ENCODE measurements at regions not wholly inside any gene's neighbourhood (a gene's known extent, or its start where the extent isn't known, plus 50 kb on each side); places are given as distances from the start of the nearest gene placed in this dataset.
"Not testable (repeated sequence)": the region's sequence is repeated elsewhere in the genome, so short reads cannot be mapped to it uniquely, and the experiment has no call there.

DNA sequence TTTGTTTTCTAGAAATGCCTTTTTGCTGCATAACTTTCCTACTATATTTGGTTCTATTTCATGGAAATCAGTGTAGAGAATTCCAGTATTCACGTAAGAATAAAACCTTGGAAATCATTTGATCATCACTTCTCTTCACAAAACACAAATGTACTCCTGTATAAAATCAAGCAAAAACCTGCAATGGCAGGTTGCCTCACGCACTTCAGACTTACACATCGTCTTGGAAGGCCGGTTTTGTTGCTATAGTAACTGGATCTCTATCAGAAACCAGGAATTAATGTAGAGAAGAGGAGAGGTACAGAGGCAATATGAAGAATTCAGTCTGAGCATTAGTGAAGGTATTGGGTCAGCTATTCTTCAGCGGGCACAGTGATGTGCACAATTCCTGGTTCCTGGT is 370.7 kb upstream of the CYRIA start:
- no peaks in the 10 kb centered on the region for H3K27me3 Mint-ChIP-seq
- ATAC-seq (replicated peaks): no peak

GRCh38 chr2:17035010-17035409 is 369.4 kb upstream of the CYRIA start:
- no peak overlapping the region for H3K27ac Mint-ChIP-seq
- ATAC-seq (replicated peaks): no peak
- H3K9me3 Mint-ChIP-seq: no peaks in the 10 kb centered on the region
- H3K27me3 Mint-ChIP-seq: no peaks in the 10 kb centered on the region
- H3K4me1 Mint-ChIP-seq: no peaks in the 10 kb centered on the region
- no peak for DNase-seq
- no peaks in the 10 kb centered on the region for H3K36me3 Mint-ChIP-seq
- H3K4me3 Mint-ChIP-seq: no peak overlapping the region

More for the DNA sequence above, 370.7 kb upstream of the CYRIA start:
- no peak for DNase-seq
- H3K36me3 Mint-ChIP-seq: no peaks in the 10 kb centered on the region
- H3K4me1 Mint-ChIP-seq: no peaks in the 10 kb centered on the region
- H3K4me3 Mint-ChIP-seq: no peak overlapping the region
- H3K27ac Mint-ChIP-seq: no peak overlapping the region
- no peaks in the 10 kb centered on the region for H3K9me3 Mint-ChIP-seq

DNA sequence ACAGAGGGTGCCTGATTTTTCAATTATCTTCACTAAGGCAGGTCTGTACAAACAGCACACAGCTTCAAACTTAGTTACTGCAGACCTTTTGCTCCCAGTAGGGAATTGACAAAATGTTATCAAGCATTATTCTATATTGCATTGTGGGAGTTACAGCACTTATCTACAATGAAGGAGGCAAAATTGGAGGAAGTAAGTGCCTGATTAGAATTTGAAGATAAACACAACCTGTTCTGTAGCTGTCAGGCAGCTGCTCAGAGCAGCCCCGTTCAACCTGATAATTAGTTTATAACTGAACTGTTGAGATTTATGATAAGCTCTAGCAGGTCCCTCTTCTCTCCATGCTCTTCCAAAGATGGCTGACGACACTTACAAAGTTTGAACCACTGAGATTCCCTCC is 364.4 kb upstream of the CYRIA start:
- no peak overlapping the region for H3K27ac Mint-ChIP-seq
- ATAC-seq (replicated peaks) (no peak), DNase-seq (no peak)
- H3K4me3 Mint-ChIP-seq: no peak overlapping the region
- no peaks in the 10 kb centered on the region for H3K27me3 Mint-ChIP-seq
- no peaks in the 10 kb centered on the region for H3K9me3 Mint-ChIP-seq
- H3K4me1 Mint-ChIP-seq: no peaks in the 10 kb centered on the region
- no peaks in the 10 kb centered on the region for H3K36me3 Mint-ChIP-seq

DNA sequence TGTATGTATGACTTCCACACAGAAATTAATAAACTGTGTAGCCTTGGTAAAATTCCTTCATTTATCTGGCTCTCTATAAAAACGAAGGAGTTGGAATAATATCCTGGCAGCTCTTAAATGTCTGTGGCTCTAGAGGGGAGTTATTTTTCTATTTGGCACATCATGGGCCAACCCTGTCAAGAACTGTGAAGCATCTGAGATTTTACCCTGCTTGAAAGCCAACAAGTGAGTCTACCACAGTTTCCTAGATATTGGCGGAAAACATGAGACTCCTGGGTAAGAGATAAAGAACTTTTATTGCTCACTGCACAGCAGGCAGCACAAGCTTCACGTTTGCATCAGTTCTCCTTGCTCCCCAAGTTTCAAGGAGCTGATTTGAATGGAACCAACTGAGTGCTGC is 346.7 kb upstream of the CYRIA start:
- Mint-ChIP-seq H3K4me3 (no peak overlapping the region), H3K27ac (no peak overlapping the region), H3K9me3 (peaks cover 0 to 2% of the 10 kb centered on the region in 2 donors), H3K27me3 (no peaks in the 10 kb centered on the region), H3K36me3 (no peaks in the 10 kb centered on the region), H3K4me1 (no peaks in the 10 kb centered on the region)
- no peak for DNase-seq
- no peak for ATAC-seq (replicated peaks)

GRCh38 chr2:17010104-17010503 is 344.5 kb upstream of the CYRIA start:
- ATAC-seq (replicated peaks) (no peak), DNase-seq (no peak)
- Mint-ChIP-seq H3K27me3 (no peaks in the 10 kb centered on the region), H3K9me3 (no peaks in the 10 kb centered on the region), H3K36me3 (no peaks in the 10 kb centered on the region), H3K4me3 (no peak overlapping the region), H3K27ac (no peak overlapping the region), H3K4me1 (no peaks in the 10 kb centered on the region)

- Mint-ChIP-seq H3K36me3 (peaks cover 0 to 6% of the 10 kb centered on the region in 2 donors), H3K9me3 (peaks cover 6 to 15% of the 10 kb centered on the region in 2 donors), H3K27ac (no peak overlapping the region), H3K27me3 (no peaks in the 10 kb centered on the region), H3K4me3 (no peak overlapping the region), H3K4me1 (no peaks in the 10 kb centered on the region)
- ATAC-seq (replicated peaks) (no peak), DNase-seq (no peak)
Measured at GRCh38 chr2:17000184-17000482, 334.5 kb upstream of the CYRIA start.

- Mint-ChIP-seq H3K27me3 (no peaks in the 10 kb centered on the region), H3K27ac (no peak overlapping the region), H3K4me1 (no peaks in the 10 kb centered on the region), H3K36me3 (peaks cover 0 to 6% of the 10 kb centered on the region in 2 donors), H3K4me3 (no peak overlapping the region), H3K9me3 (peaks cover 8 to 18% of the 10 kb centered on the region in 2 donors)
- ATAC-seq (replicated peaks) (no peak), DNase-seq (no peak)
Measured at GRCh38 chr2:16999347-17000183, 333.9 kb upstream of the CYRIA start.

- Mint-ChIP-seq H3K4me3 (no peak overlapping the region), H3K4me1 (no peaks in the 10 kb centered on the region), H3K9me3 (no peaks in the 10 kb centered on the region), H3K27ac (no peak overlapping the region), H3K36me3 (no peaks in the 10 kb centered on the region), H3K27me3 (no peaks in the 10 kb centered on the region)
- DNase-seq (no peak), ATAC-seq (replicated peaks) (no peak)
Measured at GRCh38 chr2:16978301-16978700, 312.7 kb upstream of the CYRIA start.

DNA sequence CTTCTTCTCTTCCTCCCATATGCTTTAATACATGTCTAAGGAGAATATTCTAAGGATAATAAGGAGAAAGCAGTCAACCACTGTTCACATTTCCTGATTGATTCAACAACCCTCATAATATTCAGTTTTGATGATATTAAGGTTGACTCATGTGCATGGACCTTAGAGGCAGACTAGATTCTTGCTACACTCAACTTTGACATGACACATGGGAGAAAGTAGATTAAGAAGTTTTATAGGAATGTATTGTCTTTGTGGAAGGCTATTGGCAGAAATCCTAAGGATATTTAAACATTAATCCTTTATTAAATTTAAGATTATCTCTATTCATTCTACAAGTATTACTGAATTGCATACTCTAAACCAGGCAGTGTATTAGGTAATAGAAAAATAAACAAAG is 309.1 kb upstream of the CYRIA start:
- Mint-ChIP-seq H3K27ac (no peak overlapping the region), H3K4me1 (peaks cover 0 to 2% of the 10 kb centered on the region in 2 donors), H3K4me3 (no peak overlapping the region), H3K9me3 (peaks cover 0 to 1% of the 10 kb centered on the region in 2 donors), H3K36me3 (no peaks in the 10 kb centered on the region), H3K27me3 (no peaks in the 10 kb centered on the region)
- ATAC-seq (replicated peaks): no peak
- no peak for DNase-seq

- ATAC-seq (replicated peaks) (no peak), DNase-seq (no peak)
- Mint-ChIP-seq H3K27ac (no peak overlapping the region), H3K4me3 (no peak overlapping the region), H3K36me3 (no peaks in the 10 kb centered on the region), H3K27me3 (no peaks in the 10 kb centered on the region), H3K9me3 (peaks cover 0 to 1% of the 10 kb centered on the region in 2 donors), H3K4me1 (peaks cover 0 to 2% of the 10 kb centered on the region in 2 donors)
Measured at GRCh38 chr2:16973586-16974286, 308.1 kb upstream of the CYRIA start.

DNA sequence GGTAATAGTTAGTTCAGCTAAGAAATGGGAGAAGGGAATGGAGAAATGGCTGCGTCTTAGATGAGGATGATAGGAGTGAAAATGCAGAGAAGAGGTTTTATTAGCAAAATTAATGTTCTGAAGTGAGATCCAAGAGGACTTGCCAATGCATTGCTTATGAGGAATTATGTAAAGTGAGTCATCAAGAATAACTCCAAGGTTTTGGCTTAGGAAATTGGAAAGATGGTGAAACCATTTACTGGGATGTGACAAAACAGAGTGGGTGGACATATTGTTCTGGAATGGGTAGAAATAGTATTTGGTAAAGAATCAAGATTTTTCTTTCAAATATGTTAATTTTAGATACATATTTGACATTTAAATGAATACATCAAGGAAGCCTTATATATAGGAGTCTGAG is 306.6 kb upstream of the CYRIA start:
- peaks cover 0 to 1% of the 10 kb centered on the region in 2 donors for H3K9me3 Mint-ChIP-seq
- no peak overlapping the region for H3K27ac Mint-ChIP-seq
- no peaks in the 10 kb centered on the region for H3K27me3 Mint-ChIP-seq
- DNase-seq (no peak), ATAC-seq (replicated peaks) (no peak)
- no peak overlapping the region for H3K4me3 Mint-ChIP-seq
- peaks cover 0 to 2% of the 10 kb centered on the region in 2 donors for H3K4me1 Mint-ChIP-seq
- H3K36me3 Mint-ChIP-seq: no peaks in the 10 kb centered on the region

DNA sequence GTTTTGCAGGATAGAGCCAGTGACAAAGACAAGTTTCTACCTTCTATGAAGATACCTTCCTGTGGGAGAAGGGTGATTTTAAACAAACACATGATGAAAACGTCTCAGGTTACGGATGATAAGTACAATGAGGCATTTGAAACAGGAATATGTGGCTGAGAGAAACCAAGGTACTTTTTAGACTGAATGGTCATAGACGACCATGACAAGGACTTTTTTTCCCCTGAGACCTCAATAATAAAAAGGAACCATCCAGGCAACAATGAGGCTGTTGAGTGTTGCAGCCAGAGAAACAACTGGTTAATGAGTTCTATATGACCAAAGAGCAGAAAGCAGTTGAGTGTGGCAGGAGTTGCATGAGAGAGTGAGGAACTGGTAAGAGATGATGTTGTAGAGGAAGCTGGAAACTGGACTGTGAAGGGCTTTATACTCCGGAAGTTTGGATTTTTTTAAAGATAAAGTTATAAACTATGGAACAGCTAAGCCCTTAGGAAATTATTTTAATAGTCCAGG is 306.1 kb upstream of the CYRIA start:
- H3K36me3 Mint-ChIP-seq: no peaks in the 10 kb centered on the region
- no peaks in the 10 kb centered on the region for H3K27me3 Mint-ChIP-seq
- no peak overlapping the region for H3K4me3 Mint-ChIP-seq
- peaks cover 0 to 1% of the 10 kb centered on the region in 2 donors for H3K9me3 Mint-ChIP-seq
- ATAC-seq (replicated peaks) (peak in 1 of 2 donors; percentile 29), DNase-seq (no peak)
- H3K27ac Mint-ChIP-seq: no peak overlapping the region
- peaks cover 0 to 2% of the 10 kb centered on the region in 2 donors for H3K4me1 Mint-ChIP-seq

DNA sequence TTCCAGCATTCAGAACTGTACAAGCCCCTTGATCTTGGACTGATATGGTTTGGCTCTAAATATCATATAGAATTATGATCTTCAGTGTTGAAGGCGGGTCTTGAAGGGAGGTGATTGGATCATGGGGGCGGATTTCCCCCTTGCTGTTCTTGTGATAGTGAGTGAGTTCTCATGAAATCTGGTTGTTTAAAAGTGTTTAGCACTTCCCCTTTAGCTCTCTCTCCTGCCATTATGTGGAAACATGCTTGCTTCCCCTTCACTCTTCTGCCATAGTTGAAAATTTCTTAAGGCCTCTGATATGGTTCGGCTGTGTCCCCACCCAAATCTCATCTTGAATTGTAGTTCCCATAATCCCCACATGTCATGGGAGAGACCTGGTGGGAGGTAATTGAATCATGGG is 305.3 kb upstream of the CYRIA start:
- H3K27ac Mint-ChIP-seq: peak overlapping the region; percentile 59
- peak; percentile 45 to 46 for ATAC-seq (replicated peaks)
- H3K27me3 Mint-ChIP-seq, H3K4me3 Mint-ChIP-seq, H3K9me3 Mint-ChIP-seq, H3K4me1 Mint-ChIP-seq, H3K36me3 Mint-ChIP-seq, DNase-seq: not testable (repeated sequence)

GRCh38 chr2:16962505-16962904 is 296.9 kb upstream of the CYRIA start:
- Mint-ChIP-seq H3K4me3 (no peak overlapping the region), H3K27ac (no peak overlapping the region), H3K9me3 (no peaks in the 10 kb centered on the region), H3K36me3 (no peaks in the 10 kb centered on the region), H3K4me1 (peaks cover 5 to 10% of the 10 kb centered on the region in 2 donors), H3K27me3 (no peaks in the 10 kb centered on the region)
- ATAC-seq (replicated peaks) (no peak), DNase-seq (no peak)

DNA sequence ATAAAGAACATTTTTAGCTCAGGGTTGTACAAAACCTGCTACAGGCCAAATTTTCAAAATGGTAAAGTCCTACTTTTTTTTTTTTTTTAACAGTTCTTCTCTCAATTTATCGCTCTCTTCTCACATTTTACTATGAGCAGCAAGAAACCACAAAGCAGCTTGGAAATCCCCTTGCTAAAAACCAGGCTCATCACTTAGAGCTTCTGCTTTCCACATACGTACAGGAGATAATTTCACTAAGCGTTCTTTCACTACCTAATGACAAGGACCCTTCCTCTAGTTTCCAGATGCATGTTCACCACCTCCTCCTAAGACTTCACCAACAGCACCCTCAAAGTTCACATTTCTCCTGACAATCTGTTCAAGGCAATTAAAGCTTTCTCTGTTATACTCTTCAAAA is 294.9 kb upstream of the CYRIA start:
- peak; percentile 78 to 85 for ATAC-seq (replicated peaks)

More for the DNA sequence above, 294.9 kb upstream of the CYRIA start:
- Mint-ChIP-seq H3K4me1 (peaks cover 5 to 10% of the 10 kb centered on the region in 2 donors), H3K4me3 (no peak overlapping the region), H3K27ac (peak overlapping the region; percentile 10), H3K36me3 (no peaks in the 10 kb centered on the region), H3K27me3 (no peaks in the 10 kb centered on the region), H3K9me3 (no peaks in the 10 kb centered on the region)
- peak; percentile 21 for DNase-seq
